ENCODE measurements at regions not wholly inside any gene's neighbourhood (a gene's known extent, or its start where the extent isn't known, plus 50 kb on each side); places are given as distances from the start of the nearest gene placed in this dataset.

DNA sequence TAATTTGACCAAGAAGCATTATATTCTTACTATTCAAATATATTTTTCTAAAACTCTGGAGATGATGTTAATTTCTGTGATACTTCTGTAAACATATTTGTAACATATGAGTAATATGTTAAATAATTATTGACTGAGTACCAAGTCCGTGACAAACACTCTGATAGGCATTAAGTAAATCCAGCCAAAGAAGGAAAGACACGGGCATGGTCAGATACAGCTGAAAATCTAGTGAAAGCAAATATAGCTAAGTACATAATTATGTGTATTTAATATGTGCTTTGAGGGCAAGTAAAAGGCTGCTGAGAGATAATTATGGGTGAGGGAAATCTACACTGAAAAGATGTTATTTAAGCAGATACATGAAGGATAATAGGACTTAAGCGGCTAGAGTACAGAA, 1263.6 kb upstream of the ADGRL3 start:
- intact Hi-C loops (cut with DNase I), result no loop called here
- H3K27ac ChIP-seq, result no peak overlapping the region
- H3K36me3 ChIP-seq (replicated peaks in 1 of 2), result no peaks in the 10 kb centered on the region
- TF ChIP-seq, protein P1, sequence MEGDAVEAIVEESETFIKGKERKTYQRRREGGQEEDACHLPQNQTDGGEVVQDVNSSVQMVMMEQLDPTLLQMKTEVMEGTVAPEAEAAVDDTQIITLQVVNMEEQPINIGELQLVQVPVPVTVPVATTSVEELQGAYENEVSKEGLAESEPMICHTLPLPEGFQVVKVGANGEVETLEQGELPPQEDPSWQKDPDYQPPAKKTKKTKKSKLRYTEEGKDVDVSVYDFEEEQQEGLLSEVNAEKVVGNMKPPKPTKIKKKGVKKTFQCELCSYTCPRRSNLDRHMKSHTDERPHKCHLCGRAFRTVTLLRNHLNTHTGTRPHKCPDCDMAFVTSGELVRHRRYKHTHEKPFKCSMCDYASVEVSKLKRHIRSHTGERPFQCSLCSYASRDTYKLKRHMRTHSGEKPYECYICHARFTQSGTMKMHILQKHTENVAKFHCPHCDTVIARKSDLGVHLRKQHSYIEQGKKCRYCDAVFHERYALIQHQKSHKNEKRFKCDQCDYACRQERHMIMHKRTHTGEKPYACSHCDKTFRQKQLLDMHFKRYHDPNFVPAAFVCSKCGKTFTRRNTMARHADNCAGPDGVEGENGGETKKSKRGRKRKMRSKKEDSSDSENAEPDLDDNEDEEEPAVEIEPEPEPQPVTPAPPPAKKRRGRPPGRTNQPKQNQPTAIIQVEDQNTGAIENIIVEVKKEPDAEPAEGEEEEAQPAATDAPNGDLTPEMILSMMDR (IDR thresholded peaks at IDR 0.05), result no peak
- TF ChIP-seq POLR2A (IDR thresholded peaks at IDR 0.05), result no peak
- no peak overlapping the region for H3K4me3 ChIP-seq
- no peak for DNase-seq
- no peaks in the 10 kb centered on the region for H3K9me3 ChIP-seq (replicated peaks in 1 of 3)
- 67 to 78% (median 71%) methylated on average over 3 of the region's 3 CpGs for WGBS, 4 donors
- no peaks in the 10 kb centered on the region for H3K27me3 ChIP-seq
- H3K4me1 ChIP-seq (replicated peaks in 1 of 2), result no peaks in the 10 kb centered on the region

DNA sequence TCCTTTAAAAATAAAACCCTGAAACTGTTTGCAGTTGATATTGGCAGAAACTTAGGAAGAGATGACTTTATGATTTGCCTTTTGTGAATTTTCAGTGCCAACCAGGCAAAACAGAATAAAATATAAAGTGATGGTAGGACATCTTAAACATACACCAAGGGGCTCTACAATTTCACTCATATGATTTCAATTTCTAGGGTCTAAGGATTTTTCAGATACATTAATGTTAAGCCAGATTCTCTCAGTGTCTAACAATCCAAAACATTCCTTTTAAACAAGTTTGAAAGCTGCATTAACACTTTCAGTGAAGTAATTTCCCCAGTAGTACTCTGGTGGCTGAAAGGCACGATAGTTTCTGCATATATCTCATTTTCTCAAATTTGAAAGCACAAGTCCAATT, 1262.0 kb upstream of the ADGRL3 start:
- Histone ChIP-seq H3K36me3 (replicated peaks in 1 of 2) (no peaks in the 10 kb centered on the region), H3K27me3 (no peaks in the 10 kb centered on the region), H3K9me3 (replicated peaks in 1 of 3) (no peaks in the 10 kb centered on the region), H3K27ac (no peak overlapping the region), H3K4me1 (replicated peaks in 1 of 2) (no peaks in the 10 kb centered on the region), H3K4me3 (no peak overlapping the region)
- no peak for TF ChIP-seq POLR2A (IDR thresholded peaks at IDR 0.05)
- TF ChIP-seq, protein P1 (IDR thresholded peaks at IDR 0.05), result no peak
- intact Hi-C loops (cut with DNase I), result no loop called here
- 67 to 82% (median 77%) methylated on average over 1 of the region's 1 CpG for WGBS, 4 donors
- DNase-seq, result no peak

DNA sequence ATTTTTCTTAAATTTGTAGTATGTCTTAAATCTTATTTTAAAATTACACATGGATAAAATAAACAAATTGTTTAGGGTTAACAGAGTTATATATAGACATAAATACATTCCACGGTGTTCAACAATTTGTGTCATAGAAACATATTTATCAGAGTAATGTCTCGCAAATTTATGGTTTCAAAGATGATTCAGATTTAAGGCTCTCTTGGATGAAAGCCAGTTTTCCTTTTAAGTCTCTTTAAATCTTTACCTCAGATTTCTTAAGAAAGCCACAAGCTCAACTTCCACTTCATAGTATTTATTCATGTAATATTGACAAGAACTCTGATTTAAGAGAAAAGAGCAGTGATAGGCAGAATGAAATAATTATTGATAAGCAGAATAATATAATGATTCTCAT, 1254.8 kb upstream of the ADGRL3 start:
- H3K36me3 ChIP-seq (replicated peaks in 1 of 2), result no peaks in the 10 kb centered on the region
- H3K27me3 ChIP-seq, result no peaks in the 10 kb centered on the region
- intact Hi-C loops (cut with DNase I), result no loop called here
- TF ChIP-seq, protein P1 (IDR thresholded peaks at IDR 0.05), result no peak
- no peak for TF ChIP-seq POLR2A (IDR thresholded peaks at IDR 0.05)
- WGBS, 4 donors, result 42 to 49% (median 48%) methylated on average over 2 of the region's 2 CpGs
- no peak overlapping the region for H3K27ac ChIP-seq
- DNase-seq, result no peak
- H3K4me1 ChIP-seq (replicated peaks in 1 of 2), result no peaks in the 10 kb centered on the region
- H3K4me3 ChIP-seq, result no peak overlapping the region
- no peaks in the 10 kb centered on the region for H3K9me3 ChIP-seq (replicated peaks in 1 of 3)

DNA sequence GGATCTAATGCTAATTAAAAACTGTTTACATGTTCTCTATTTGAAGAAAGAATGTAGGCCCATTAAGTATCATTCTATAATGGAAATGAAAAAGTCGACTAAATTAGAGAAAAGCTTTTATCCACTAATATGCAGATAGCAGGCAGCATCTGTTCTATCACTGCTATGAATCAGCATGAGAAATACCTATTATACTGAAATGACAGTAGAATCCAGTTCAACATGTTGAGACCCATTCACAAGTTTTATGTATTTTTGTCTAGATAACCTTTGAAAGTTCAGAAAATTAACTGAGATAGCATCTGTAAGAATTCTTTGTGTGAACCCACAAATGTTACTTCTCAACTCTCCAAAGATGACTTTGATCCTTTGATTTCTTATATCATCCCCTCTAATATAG, 1254.4 kb upstream of the ADGRL3 start:
- no peaks in the 10 kb centered on the region for H3K4me1 ChIP-seq (replicated peaks in 1 of 2)
- no peak for DNase-seq
- H3K9me3 ChIP-seq (replicated peaks in 1 of 3), result no peaks in the 10 kb centered on the region
- TF ChIP-seq, protein P1 (IDR thresholded peaks at IDR 0.05), result no peak
- TF ChIP-seq POLR2A (IDR thresholded peaks at IDR 0.05), result no peak
- H3K27ac ChIP-seq, result no peak overlapping the region
- H3K4me3 ChIP-seq, result no peak overlapping the region
- 61 to 71% (median 65%) methylated on average over 1 of the region's 1 CpG for WGBS, 4 donors
- H3K27me3 ChIP-seq, result no peaks in the 10 kb centered on the region
- H3K36me3 ChIP-seq (replicated peaks in 1 of 2), result no peaks in the 10 kb centered on the region
- intact Hi-C loops (cut with DNase I), result no loop called here
